PFSK-1 (cell line): ENCODE measurements at regions not wholly inside any gene's neighbourhood (a gene's known extent, or its start where the extent isn't known, plus 50 kb on each side); places are given as distances from the start of the nearest gene placed in this dataset.

Experiments
- POLR2AphosphoS5 ChIP-seq: IDR thresholded peaks from 2 replicates; pipeline ENCODE4 v1.6.1; 2012; ENCODE audit warnings: low read depth, mild to moderate bottlenecking, control low read depth, low read length, moderate library complexity
- SIN3A ChIP-seq: IDR thresholded peaks from 2 replicates; pipeline ENCODE4 v1.6.1; 2012; ENCODE audit warnings: mild to moderate bottlenecking, low read length, moderate library complexity, borderline replicate concordance; ENCODE audit not compliant: insufficient read depth
- TF ChIP-seq, protein P1 (sequence below), 2 experiments: IDR thresholded peaks; 2 replicates each; pipeline versions ENCODE4 v1.6.1 to v1.8.0; 2011 to 2012; ENCODE audit warnings: low read depth in 2 of 2, low read length in 2 of 2, control low read depth in 1 of 2, inconsistent platforms in 1 of 2, mild to moderate bottlenecking in 1 of 2, moderate library complexity in 1 of 2; ENCODE audit not compliant: insufficient read depth in 1 of 2

DNA sequence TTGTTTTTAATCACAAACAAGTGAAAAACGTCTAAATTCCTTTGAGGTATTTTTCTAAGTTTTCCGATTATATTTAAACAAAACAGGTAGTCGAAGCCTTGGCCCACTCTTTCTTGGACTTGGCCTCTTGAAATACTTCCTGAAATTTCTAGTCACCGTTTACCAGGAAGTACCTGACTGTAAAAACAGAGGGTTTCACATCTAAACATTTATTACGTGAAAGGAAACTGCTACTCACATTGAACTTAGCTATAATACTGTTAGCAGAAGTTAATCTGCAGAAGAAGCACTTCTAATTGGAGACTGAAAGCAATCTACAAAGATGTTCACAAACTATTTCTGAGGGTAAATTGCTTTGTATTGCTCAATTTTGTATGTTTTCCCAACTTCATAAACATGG lies 526.0 kb upstream of the ADGRL4 start:
- TF ChIP-seq POLR2AphosphoS5: no peak
- no peak for TF ChIP-seq SIN3A
- TF ChIP-seq, protein P1, sequence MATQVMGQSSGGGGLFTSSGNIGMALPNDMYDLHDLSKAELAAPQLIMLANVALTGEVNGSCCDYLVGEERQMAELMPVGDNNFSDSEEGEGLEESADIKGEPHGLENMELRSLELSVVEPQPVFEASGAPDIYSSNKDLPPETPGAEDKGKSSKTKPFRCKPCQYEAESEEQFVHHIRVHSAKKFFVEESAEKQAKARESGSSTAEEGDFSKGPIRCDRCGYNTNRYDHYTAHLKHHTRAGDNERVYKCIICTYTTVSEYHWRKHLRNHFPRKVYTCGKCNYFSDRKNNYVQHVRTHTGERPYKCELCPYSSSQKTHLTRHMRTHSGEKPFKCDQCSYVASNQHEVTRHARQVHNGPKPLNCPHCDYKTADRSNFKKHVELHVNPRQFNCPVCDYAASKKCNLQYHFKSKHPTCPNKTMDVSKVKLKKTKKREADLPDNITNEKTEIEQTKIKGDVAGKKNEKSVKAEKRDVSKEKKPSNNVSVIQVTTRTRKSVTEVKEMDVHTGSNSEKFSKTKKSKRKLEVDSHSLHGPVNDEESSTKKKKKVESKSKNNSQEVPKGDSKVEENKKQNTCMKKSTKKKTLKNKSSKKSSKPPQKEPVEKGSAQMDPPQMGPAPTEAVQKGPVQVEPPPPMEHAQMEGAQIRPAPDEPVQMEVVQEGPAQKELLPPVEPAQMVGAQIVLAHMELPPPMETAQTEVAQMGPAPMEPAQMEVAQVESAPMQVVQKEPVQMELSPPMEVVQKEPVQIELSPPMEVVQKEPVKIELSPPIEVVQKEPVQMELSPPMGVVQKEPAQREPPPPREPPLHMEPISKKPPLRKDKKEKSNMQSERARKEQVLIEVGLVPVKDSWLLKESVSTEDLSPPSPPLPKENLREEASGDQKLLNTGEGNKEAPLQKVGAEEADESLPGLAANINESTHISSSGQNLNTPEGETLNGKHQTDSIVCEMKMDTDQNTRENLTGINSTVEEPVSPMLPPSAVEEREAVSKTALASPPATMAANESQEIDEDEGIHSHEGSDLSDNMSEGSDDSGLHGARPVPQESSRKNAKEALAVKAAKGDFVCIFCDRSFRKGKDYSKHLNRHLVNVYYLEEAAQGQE (IDR thresholded peaks at IDR 0.05; ENCODE audit: insufficient read depth in 1 of 2, low read depth in 2 of 2, low read length in 2 of 2): no peak
